Cortex of kidney (tissue), 1 donor: ENCODE measurements at regions not wholly inside any gene's neighbourhood (a gene's known extent, or its start where the extent isn't known, plus 50 kb on each side); places are given as distances from the start of the nearest gene placed in this dataset.
A peak's percentile ranks its signal among the peaks of the same experiment; 100 is the strongest.

Source experiments
- DNase-seq: peaks from one replicate; lab custom pipeline; 2025; lab: John Stamatoyannopoulos, UW

DNA sequence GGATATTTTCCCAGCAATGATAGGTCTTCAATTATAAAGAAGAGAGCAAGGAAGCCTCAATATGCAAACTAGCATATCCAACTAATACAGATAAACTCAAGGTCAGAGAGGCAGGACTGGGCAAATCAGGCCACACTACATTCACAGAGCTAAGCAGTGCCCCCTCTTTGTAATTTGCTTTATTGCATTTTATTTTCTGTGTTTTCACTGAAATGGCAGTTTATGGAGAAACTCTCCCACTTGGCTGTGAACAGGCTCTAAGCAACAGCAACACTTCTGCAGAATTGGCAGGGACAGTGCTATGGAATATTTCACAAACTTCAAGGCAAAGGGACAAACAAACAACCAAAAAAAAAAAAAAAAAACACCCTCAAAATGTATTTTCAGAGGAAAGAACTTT, 93.4 kb upstream of the SOD1 start:
- no peak for DNase-seq

GRCh38 chr21:31564439-31564838, 95.1 kb upstream of the SOD1 start:
- no peak for DNase-seq

DNA sequence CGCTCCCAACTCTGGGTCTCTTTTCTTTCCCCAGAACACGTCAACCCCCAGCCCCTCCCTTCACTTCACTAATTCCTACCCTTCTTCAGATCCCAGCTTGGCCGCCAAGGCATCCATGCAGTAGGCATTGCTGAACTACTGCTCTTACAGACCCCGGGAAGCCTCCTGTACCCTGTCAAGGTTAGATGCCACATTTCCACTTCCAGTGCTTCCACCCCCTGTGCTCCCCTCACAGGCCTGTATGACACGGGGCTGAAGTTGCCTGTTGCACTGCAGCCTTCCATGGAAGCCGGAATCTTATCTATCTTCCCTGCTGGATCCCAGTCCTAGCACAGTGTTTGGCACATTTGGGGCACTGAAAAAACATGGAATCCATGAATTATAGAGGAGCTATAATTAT, 99.0 kb upstream of the SOD1 start:
- DNase-seq = no peak

DNA sequence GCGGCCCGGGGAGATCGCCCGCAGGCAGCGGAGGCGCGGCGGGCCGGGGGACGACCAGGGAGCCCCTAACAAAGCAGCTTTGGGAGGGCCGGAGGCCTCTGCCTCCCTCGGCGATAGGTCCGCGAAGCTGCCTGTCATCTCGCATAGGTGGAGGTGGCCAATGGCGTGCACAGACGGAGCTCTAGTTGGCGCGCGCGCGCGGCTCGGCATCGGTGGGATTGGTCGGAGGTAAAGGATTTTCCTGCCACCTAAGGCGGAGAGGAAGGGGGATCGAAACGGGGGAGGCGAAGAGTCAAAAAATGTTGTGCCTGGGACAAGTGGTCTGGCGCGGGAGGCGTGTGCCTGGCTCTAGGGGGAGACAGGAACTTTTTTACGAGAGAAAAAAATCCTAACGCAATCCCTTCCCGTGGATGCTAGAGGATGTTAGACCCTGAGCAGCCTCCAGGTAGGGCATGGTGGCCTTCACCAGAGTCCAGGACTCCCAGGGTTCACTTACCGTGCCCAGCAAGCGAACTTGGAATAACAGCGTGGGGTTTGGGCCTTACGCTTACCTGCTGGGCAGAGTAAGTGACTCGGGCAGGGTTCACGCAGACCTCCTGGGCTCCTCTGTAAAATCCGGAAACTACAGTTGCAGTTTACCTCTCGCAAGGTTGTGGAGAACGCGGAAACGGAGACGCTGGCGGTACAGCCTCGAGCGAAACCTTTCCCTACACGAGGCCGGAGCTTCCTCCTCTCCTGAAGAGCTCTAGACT, 99.9 kb upstream of the SOD1 start:
- no peak for DNase-seq

GRCh38 chr21:31558962-31559367, 100.5 kb upstream of the SOD1 start:
- peak; percentile 8 for DNase-seq

- DNase-seq = no peak
Observed at GRCh38 chr21:31558189-31558961, 101.1 kb upstream of the SOD1 start.

DNA sequence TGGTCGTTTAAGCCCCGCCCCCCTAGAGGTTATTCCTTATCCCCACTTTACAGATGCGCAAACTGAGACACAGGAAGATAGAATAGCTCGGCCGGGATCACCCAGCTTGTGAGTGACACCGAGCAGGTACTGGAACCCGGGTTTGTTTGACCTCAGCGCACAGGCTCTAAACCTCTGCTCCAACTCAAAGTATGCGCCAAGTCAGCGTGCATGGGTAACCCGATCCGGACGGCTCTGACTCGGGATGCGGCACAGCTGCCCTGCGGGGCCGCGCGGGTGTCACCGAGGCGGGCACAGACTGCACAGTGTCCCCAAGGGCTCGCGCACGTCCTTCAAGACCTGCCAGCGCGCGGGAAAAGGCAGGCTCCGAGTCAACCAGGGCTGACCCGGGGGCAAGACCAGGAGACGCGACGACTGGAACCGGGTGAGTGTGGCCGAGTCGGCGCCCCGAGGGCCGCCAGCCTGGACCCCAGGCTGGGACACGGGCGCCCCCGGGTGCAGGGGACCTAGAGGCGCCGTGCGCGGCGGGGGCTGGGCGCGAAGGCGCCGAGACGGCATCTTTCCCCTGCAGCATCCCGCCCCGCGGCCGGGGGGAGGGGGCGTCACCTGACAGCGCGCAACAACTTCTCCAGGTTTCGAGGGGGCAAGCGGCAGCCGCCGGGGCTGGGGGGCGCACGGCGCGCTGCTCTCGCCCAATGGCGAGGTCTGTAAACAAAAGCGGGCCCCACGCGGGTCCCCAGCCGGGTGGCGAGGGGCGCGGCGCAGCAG, 101.9 kb upstream of the SOD1 start:
- DNase-seq = no peak

GRCh38 chr21:31556662-31557061, 102.8 kb upstream of the SOD1 start:
- DNase-seq = no peak

- no peak for DNase-seq
Observed at GRCh38 chr21:31555741-31556191, 103.7 kb upstream of the SOD1 start.

DNA sequence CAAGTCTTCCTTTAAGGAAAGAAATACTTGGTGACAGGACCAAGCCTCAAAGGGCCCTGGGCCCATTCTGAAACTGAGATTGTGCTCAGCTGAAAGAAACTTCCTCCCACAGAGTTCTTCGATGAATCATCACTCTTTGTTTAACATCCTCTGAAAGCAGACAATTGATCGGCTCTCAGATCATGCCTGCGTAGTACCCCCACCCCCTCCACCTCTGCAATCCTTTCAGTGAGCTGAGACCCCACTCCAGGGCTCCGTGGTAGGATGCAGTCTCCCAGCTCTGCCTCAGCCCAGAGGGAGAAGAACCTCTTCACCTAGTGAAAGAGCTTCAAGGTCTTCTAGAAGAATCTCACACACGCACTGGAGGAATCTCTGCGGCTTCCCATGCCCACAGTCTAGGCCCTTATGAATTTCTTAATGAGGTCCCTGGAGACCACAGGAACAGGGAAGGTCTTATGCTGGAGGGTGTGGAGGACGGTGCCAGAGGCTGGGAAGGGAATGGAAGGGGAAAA, 104.9 kb upstream of the SOD1 start:
- no peak for DNase-seq

DNA sequence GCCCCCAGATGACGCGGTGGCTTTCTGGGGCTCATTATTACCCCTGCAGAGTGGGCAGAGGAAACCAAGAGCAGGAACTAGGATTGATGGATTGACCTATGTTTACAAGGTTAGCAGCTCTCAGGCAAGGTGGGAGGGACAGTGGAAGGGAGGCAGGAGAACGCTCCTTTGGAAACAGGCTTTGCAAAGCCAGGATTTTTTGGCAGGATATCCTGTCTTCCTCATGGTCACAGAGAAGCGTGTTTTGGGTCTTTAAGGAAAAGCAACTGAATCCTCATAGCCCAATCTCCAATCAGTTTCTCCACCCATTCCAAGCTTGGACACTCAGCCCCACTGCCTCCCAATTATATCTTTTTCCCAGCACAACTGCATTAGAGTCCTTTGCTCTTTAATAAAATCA, 105.6 kb upstream of the SOD1 start:
- no peak for DNase-seq

GRCh38 chr21:31553461-31553860, 106.0 kb upstream of the SOD1 start:
- DNase-seq = no peak

GRCh38 chr21:31552826-31553225, 106.7 kb upstream of the SOD1 start:
- no peak for DNase-seq

- DNase-seq = no peak
Observed at GRCh38 chr21:31550070-31550469, 109.4 kb upstream of the SOD1 start.

DNA sequence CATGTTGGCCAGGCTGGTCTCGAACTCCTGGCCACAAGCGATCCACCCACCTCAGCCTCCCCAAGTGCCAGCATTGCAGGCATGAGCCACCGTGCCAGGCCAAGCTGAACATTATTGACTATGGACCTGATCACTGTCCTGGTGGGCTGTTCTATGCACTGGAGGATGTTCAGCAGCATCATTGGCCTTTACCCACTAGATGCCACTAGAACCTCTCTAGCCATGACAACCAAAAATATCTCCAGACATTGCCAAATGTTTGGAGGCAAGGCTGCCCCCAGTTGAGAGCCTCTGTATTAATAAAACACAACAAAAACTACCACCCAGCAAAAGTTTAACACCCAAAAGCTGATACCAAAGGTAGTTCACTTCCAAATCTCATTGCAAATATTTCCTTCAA, 110.8 kb upstream of the SOD1 start:
- DNase-seq = no peak

GRCh38 chr21:31546443-31547170, 112.9 kb upstream of the SOD1 start:
- no peak for DNase-seq

DNA sequence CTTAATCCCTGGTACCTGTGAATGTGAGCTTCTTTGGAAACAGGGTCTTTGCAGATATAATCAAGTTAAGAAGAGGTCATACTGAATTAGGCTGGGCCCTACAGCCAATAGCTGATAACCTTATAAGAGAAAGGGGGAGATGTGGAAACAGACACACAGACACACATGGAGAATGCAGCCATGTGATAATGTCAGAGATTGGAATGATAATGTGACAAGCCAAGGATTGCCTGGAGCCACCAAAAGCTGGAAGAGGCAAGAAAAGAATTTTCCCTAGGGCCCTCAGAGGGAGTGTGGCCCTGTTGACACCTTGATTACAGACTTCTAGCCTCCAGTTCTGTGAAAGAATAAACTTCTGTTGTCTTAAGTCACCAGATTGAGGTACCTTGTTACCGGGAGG, 114.5 kb upstream of the SOD1 start:
- DNase-seq = no peak

GRCh38 chr21:31543191-31543590, 116.3 kb upstream of the SOD1 start:
- DNase-seq = no peak

DNA sequence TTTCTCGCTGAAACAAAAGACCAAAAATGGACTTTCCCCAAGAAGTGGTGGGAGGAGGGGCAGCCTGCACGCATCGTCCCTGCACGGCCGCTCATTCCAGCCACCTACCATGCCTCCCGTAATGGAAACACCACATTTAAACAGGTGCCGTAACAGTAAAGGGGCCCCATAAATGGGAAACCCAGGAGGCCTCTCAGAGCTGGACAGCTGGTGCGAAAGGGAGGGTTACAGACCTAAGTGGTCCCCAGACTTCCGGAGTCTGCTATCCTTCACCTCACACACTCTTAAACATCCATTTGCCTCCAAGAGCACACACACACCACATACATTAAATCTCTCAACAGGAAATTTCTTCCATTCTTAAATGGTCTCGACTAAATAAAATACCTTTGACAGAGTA, 120.7 kb upstream of the SOD1 start:
- DNase-seq = no peak

DNA sequence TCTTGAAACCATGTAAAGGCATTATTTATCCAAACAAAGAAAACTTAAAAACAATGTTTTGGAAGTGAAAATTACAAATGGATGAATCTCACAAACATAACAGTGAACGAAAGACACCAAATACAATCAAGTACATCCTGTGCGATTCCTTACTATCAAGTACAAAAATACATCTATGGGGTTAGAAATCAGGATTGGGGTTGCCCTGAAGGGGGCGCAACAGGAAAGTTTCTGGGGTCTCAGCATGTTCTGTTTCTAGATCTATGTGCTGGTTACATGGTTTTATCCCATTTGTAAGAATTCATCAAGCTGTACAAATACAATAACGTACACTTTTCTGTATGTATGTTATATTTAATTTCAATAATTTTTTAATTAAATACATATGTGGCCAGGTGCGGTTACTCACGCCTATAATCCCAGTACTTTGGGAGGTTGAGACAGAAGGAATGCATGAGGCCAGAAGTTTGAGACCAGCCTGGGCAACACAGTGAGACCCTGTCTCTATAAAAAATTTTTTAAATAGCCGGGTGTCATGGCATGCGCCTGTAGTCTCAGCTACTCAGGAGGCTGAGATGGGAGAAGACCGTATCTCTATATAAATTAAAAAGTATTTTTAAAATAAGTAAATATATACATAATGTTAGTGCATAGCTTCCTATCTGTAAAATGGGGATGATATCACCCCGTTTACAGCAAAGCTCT, 121.5 kb upstream of the SOD1 start:
- no peak for DNase-seq

DNA sequence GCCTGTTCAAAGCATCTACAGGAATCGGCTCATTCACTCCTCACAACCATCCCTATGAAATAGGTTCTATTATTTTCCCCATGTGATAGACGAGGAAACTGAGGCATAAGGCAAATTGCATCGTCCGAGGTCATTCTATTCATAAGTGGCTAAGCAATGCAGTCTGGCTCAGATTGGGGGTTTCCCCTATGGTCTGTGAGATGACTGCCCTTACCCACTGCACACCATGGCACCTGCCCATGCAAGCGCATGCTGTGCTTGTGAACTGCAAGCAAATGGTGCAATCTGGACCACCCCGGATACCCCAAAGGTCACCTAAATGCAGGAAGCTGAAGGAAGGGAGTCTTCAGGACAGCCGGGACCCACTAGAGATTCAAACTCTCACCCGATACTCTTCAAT, 123.4 kb upstream of the SOD1 start:
- DNase-seq = no peak
